Loucy (cell line): ENCODE measurements at regions not wholly inside any gene's neighbourhood (a gene's known extent, or its start where the extent isn't known, plus 50 kb on each side); places are given as distances from the start of the nearest gene placed in this dataset.
A peak's percentile ranks its signal among the peaks of the same experiment; 100 is the strongest.

ENCODE experiments used
- H2AFZ ChIP-seq: fragments of 200-600 bp; sonication (generic); 2 replicates; pipeline ENCODE4 v1.6.0; 2016; ENCODE audit warnings: antibody characterized with exemption, mild to moderate bottlenecking, low read length, moderate library complexity
- H3F3A ChIP-seq: fragments of 200-600 bp; 2 replicates; pipeline ENCODE4 v1.6.0; 2016; ENCODE audit warnings: antibody characterized with exemption, low read depth, mild to moderate bottlenecking
- H3K27me3 ChIP-seq: fragments of 200-600 bp; sonication (generic); 2 replicates; pipeline ENCODE4 v1.6.1; 2014; ENCODE audit warnings: low read length, mild to moderate bottlenecking; ENCODE audit not compliant: insufficient read depth, poor library complexity, severe bottlenecking
- H3K36me3 ChIP-seq: fragments of 200-600 bp; sonication (generic); 2 replicates; pipeline ENCODE4 v1.6.1; 2016; ENCODE audit warnings: low read length; ENCODE audit not compliant: insufficient read depth
- H3K4me1 ChIP-seq: fragments of 200-600 bp; sonication (generic); 2 replicates; pipeline ENCODE4 v1.5.1; 2014; ENCODE audit warnings: low read length, mild to moderate bottlenecking; ENCODE audit not compliant: insufficient read depth, poor library complexity, severe bottlenecking
- H3K4me2 ChIP-seq: fragments of 200-600 bp; sonication (generic); 2 replicates; pipeline ENCODE4 v1.6.0; 2014; ENCODE audit warnings: antibody characterized with exemption, low read length, low read depth, mild to moderate bottlenecking; ENCODE audit not compliant: poor library complexity, severe bottlenecking
- H3K4me3 ChIP-seq: fragments of 200-600 bp; sonication (generic); 2 replicates; pipeline ENCODE4 v1.5.1; 2014; ENCODE audit warnings: low read length, mild to moderate bottlenecking, mixed read lengths; ENCODE audit not compliant: poor library complexity, severe bottlenecking
- H3K79me2 ChIP-seq: fragments of 200-600 bp; sonication (generic); 2 replicates; pipeline ENCODE4 v1.6.1; 2014; ENCODE audit warnings: low read length; ENCODE audit not compliant: insufficient read depth
- H3K9ac ChIP-seq: fragments of 200-600 bp; sonication (generic); 2 replicates; pipeline ENCODE4 v1.6.0; 2014; ENCODE audit warnings: mild to moderate bottlenecking, low read depth, low read length, moderate library complexity; ENCODE audit not compliant: poor library complexity, severe bottlenecking
- H3K9me2 ChIP-seq: fragments of 200-600 bp; sonication (generic); replicated peaks from 2 replicates; pipeline ENCODE4 v1.6.1; 2016; ENCODE audit warnings: low read depth, low read length, mixed read lengths
- H3K9me3 ChIP-seq: fragments of 200-600 bp; sonication (generic); 2 replicates; pipeline ENCODE4 v1.6.1; 2014; ENCODE audit warnings: mild to moderate bottlenecking, antibody characterized with exemption, low read length, low read depth; ENCODE audit not compliant: insufficient read depth
- H4K20me1 ChIP-seq: fragments of 200-600 bp; sonication (generic); 2 replicates; pipeline ENCODE4 v1.6.0; 2014; ENCODE audit warnings: antibody characterized with exemption, low read length, mild to moderate bottlenecking; ENCODE audit not compliant: insufficient read depth, poor library complexity, severe bottlenecking
- CTCF ChIP-seq: fragments of 200-600 bp; sonication (generic); conservative IDR thresholded peaks from 2 replicates; pipeline ENCODE4 v1.5.1; 2014; ENCODE audit warnings: mild to moderate bottlenecking, antibody characterized with exemption, low read length
- EZH2phosphoT487 ChIP-seq: fragments of 200-600 bp; IDR thresholded peaks from 2 replicates; pipeline ENCODE4 v1.6.1; 2018; ENCODE audit warnings: antibody characterized with exemption, mild to moderate bottlenecking, moderate library complexity, borderline replicate concordance

- Histone ChIP-seq H3K9ac (no peak overlapping the region), H3K9me3 (0 out of 2 replicates have a peak, but pooled peaks cover 3% of the 10 kb centered on the region), H3K9me2 (no peaks in the 10 kb centered on the region), H3K4me3 (no peak overlapping the region), H3K27me3 (no peaks in the 10 kb centered on the region), H3K36me3 (no peaks in the 10 kb centered on the region), H2AFZ (peak overlapping the region; percentile 3; the same call in 1 of the 2 replicates), H3K4me1 (peaks cover 26% of the 10 kb centered on the region), H3F3A (no peaks in the 10 kb centered on the region), H4K20me1 (no peaks in the 10 kb centered on the region), H3K4me2 (no peak overlapping the region), H3K79me2 (no peaks in the 10 kb centered on the region)
- TF ChIP-seq EZH2phosphoT487 (no peak), CTCF (no peak)
These were observed 89.6 kb upstream of the ATF7IP start for GRCh38 chr12:14275886-14276285.

- Histone ChIP-seq H3K4me1 (peaks cover 16% of the 10 kb centered on the region), H3K9me3 (0 out of 2 replicates have a peak, but pooled peaks cover 3% of the 10 kb centered on the region), H3K79me2 (no peaks in the 10 kb centered on the region), H4K20me1 (no peaks in the 10 kb centered on the region), H3K4me3 (no peak overlapping the region), H3F3A (no peaks in the 10 kb centered on the region), H3K9me2 (no peaks in the 10 kb centered on the region), H3K27me3 (no peaks in the 10 kb centered on the region), H3K4me2 (no peak overlapping the region), H3K9ac (no peak overlapping the region), H3K36me3 (no peaks in the 10 kb centered on the region), H2AFZ (no peak overlapping the region)
- no peak for TF ChIP-seq CTCF
- TF ChIP-seq EZH2phosphoT487, result no peak
These were observed 87.1 kb upstream of the ATF7IP start for GRCh38 chr12:14278294-14278953.

- Histone ChIP-seq H3K4me3 (no peak overlapping the region), H3K9ac (no peak overlapping the region), H4K20me1 (no peaks in the 10 kb centered on the region), H3K36me3 (no peaks in the 10 kb centered on the region), H3K27me3 (no peaks in the 10 kb centered on the region), H3K9me2 (no peaks in the 10 kb centered on the region), H3K4me1 (peaks cover 9% of the 10 kb centered on the region), H3K4me2 (no peak overlapping the region), H3F3A (no peaks in the 10 kb centered on the region), H2AFZ (no peak overlapping the region), H3K9me3 (0 out of 2 replicates have a peak, but pooled peaks cover 3% of the 10 kb centered on the region), H3K79me2 (no peaks in the 10 kb centered on the region)
- TF ChIP-seq CTCF (no peak), EZH2phosphoT487 (no peak)
These were observed 85.6 kb upstream of the ATF7IP start for GRCh38 chr12:14279845-14280244.
